ENCODE measurements at regions not wholly inside any gene's neighbourhood (a gene's known extent, or its start where the extent isn't known, plus 50 kb on each side); places are given as distances from the start of the nearest gene placed in this dataset.
A peak's percentile ranks its signal among the peaks of the same experiment; 100 is the strongest.

DNA sequence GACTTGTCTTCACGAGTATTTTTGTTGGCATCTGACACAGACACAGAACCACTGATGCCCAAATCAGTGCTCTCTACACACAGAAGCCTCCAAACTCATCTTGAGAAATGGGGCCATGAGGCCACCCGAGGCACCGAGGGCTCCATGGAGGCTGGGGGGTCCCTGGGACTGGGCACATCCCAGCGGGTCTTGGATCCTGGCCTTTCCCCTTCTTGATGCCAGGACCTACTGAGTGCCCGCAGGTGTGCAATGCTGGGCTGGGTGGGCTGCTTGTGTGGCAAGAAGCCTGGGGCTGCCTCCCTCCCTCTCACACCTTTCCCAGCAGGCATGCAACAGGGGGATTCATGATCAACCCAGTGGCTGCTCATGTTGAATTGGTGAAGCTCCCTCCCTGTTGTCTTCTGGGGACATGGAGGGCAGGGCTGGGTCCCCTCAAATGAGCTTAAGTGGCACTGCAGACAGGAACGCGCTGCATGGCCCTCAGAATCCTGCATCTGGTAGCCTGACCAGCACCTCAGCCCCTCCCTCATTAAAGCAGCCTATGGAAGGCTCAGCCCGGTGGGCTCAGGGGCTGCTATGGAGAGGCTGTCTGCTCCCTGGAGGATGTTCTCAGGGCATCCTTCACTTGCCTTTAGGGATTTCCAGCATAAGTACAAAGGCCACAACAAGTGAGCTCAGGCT lies 63.7 kb upstream of the SIMC1 start:
- TF ChIP-seq, protein P1, sequence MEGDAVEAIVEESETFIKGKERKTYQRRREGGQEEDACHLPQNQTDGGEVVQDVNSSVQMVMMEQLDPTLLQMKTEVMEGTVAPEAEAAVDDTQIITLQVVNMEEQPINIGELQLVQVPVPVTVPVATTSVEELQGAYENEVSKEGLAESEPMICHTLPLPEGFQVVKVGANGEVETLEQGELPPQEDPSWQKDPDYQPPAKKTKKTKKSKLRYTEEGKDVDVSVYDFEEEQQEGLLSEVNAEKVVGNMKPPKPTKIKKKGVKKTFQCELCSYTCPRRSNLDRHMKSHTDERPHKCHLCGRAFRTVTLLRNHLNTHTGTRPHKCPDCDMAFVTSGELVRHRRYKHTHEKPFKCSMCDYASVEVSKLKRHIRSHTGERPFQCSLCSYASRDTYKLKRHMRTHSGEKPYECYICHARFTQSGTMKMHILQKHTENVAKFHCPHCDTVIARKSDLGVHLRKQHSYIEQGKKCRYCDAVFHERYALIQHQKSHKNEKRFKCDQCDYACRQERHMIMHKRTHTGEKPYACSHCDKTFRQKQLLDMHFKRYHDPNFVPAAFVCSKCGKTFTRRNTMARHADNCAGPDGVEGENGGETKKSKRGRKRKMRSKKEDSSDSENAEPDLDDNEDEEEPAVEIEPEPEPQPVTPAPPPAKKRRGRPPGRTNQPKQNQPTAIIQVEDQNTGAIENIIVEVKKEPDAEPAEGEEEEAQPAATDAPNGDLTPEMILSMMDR (IDR thresholded peaks at IDR 0.05) = no peak
- TF ChIP-seq POLR2A (IDR thresholded peaks at IDR 0.05) = no peak
- peak in 1 of 2 donors; percentile 49 for DNase-seq (ENCODE audit: low spot score in 2 of 2)
- intact Hi-C loops (cut with DNase I; ENCODE audit: low total_unique reads) = no loop called here
- no peak overlapping the region for H3K4me3 ChIP-seq (ENCODE audit: low read depth, poor library complexity, severe bottlenecking)
- 74 to 81% methylated on average over 6 to 8 of the region's 8 CpGs for WGBS, 2 donors

DNA sequence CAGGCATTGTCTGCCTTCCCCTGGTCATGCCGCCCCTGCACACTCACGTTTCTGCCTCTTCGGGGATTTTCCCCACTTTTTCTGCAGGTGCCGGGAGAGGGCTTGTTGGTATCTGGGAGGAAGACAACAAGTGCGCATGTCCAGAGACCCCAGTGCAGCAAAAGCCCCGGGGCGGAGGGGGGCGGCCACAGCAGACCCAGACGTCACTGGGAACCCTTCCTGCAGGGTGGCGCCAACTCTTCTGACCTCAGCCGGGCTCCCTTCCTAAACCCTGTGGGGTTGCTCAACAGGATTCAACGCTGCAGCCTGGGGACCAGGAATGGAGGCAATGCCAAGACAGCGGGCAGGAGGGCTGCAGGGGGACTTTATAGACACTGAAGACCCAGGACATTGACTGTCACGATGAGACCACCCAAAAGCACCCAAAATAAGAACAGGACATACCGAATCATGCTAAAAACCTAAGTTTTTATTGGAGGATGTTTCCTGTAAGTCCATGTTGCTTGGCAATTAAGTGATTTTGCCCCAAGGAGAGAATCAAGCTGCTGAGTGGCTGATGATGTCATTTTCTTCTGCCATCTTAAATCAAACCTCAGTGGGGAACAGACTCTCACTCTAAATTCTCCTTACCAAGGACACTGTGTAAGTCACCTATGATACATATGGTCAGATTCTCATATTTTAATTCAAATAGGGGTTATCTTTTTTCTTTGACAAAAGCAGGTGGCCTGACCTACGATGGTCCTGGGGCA lies 62.9 kb upstream of the SIMC1 start:
- peak in 1 of 2 donors; percentile 57 for DNase-seq (ENCODE audit: low spot score in 2 of 2)
- WGBS, 2 donors = 68 to 71% methylated on average over 16 of the region's 16 CpGs
- TF ChIP-seq, protein P1 (IDR thresholded peaks at IDR 0.05) = no peak
- no peak for TF ChIP-seq POLR2A (IDR thresholded peaks at IDR 0.05)
- H3K4me3 ChIP-seq (ENCODE audit: low read depth, poor library complexity, severe bottlenecking) = no peak overlapping the region
- intact Hi-C loops (cut with DNase I; ENCODE audit: low total_unique reads) = no loop called here

DNA sequence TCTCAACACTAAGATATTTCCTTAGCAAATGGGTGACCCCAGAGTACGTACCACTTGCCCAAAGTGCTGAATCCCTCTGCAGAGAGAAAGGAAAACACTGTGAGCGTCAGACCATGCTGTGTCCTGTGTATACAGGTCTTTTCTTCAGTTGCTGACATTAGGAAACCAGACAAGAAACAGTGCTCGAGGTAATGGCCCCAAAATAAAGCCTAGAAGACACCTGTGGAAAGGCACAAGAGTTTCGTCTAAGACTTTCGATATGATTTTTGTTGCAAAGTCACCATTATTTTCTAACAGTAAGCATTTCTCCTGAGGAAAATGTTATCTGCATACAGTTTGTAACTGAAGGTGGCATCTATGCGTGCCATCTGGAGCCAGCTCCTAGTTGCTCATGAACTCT lies 62.0 kb upstream of the SIMC1 start:
- WGBS, 2 donors = 77 to 80% methylated on average over 6 of the region's 6 CpGs
- TF ChIP-seq POLR2A (IDR thresholded peaks at IDR 0.05) = no peak
- TF ChIP-seq, protein P1 (IDR thresholded peaks at IDR 0.05) = no peak
- H3K4me3 ChIP-seq (ENCODE audit: low read depth, poor library complexity, severe bottlenecking) = no peak overlapping the region

DNA sequence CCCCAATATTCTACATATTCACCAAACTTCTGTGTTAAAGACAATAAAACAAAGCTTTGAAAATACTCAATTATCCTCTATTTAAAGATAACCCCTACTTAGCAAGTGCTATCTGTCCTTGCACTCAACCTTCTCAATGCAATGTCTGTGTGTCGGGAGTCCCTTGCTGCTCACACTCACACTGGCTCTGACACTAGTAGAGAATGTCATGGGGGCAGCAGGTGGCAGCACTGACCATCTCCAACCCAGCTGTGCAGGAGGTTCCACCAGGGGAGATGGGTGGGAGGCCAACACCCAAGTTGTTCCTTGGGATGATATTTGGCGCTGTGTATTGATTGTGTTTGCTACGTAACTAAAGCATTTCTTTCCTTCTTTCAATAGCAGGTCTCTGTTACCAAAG lies 59.4 kb upstream of the SIMC1 start:
- WGBS, 2 donors = 95 to 100% methylated on average over 3 of the region's 3 CpGs

More for the DNA sequence above, 62.0 kb upstream of the SIMC1 start:
- DNase-seq (ENCODE audit: low spot score in 2 of 2) = no peak
- intact Hi-C loops (cut with DNase I; ENCODE audit: low total_unique reads) = no loop called here

DNA sequence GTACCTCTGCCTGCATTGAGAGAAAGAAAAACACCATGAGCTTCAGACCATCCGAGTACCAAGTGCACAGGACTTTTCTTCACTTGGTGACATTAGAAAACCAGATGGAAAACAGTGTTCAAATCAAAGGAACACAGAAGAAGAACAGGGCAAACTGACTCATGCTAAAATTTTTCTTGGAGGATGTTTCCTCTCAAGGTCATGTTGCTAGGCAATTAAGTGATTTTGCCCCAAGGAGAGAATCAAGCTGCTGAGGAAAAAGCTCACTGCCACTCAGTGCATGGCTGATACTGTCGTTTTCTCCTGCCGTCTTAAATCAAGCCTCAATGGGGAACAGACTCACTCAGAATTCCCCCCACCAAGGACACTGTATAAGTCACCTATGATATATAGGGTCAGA lies 57.9 kb upstream of the SIMC1 start:
- no peak overlapping the region for H3K4me3 ChIP-seq (ENCODE audit: low read depth, poor library complexity, severe bottlenecking)
- DNase-seq (ENCODE audit: low spot score in 2 of 2) = peak in 1 of 2 donors; percentile 18
- WGBS, 2 donors = 31 to 41% methylated on average over 3 of the region's 3 CpGs
- TF ChIP-seq, protein P1 (IDR thresholded peaks at IDR 0.05) = no peak
- TF ChIP-seq POLR2A (IDR thresholded peaks at IDR 0.05) = no peak
- intact Hi-C loops (cut with DNase I; ENCODE audit: low total_unique reads) = no loop called here

More for the DNA sequence above, 59.4 kb upstream of the SIMC1 start:
- TF ChIP-seq, protein P1 (IDR thresholded peaks at IDR 0.05) = no peak
- no peak for TF ChIP-seq POLR2A (IDR thresholded peaks at IDR 0.05)
- H3K4me3 ChIP-seq (ENCODE audit: low read depth, poor library complexity, severe bottlenecking) = no peak overlapping the region
- intact Hi-C loops (cut with DNase I; ENCODE audit: low total_unique reads) = no loop called here
- peak in 1 of 2 donors; percentile 18 for DNase-seq (ENCODE audit: low spot score in 2 of 2)

Measured in lower leg skin (tissue), 4 donors.